ENCODE measurements at regions not wholly inside any gene's neighbourhood (a gene's known extent, or its start where the extent isn't known, plus 50 kb on each side); places are given as distances from the start of the nearest gene placed in this dataset.

DNA sequence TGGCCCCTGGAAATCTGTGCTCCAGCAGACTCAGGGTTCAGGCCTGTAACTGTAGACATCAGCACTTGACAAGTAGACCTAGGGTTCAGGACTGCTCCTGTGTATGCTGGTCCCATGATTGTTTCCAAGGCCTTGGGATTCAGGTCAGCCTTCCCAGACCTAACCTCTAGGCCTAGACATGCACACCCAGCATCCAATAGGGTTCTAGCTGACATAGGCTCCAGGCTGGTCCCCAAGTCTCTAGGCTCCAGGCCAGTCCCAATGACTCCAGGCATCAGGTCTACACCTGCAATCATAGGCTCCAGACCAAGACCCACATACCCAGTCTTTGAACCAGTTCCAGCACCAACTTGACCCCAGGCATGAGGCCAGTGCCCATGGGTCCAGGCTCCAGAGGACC, 166.2 kb upstream of the GRIA4 start:
- Histone ChIP-seq H3K36me3 (ENCODE audit: control insufficient read depth, insufficient read depth, low read length) (no peaks in the 10 kb centered on the region), H2AFZ (ENCODE audit: low read depth, low read length) (no peak overlapping the region), H3K9ac (ENCODE audit: insufficient read depth in 1 of 2, low read depth in 2 of 2, low read length in 2 of 2) (no peak overlapping the region), H3K9me3 (replicated peaks; ENCODE audit: control insufficient read depth, insufficient read depth, low read depth, low read length) (no peaks in the 10 kb centered on the region), H3K4me3 (no peak overlapping the region), H3K4me1 (replicated peaks in 1 of 2; ENCODE audit: control insufficient read depth in 2 of 2, insufficient read depth in 2 of 2, low read length in 2 of 2) (no peaks in the 10 kb centered on the region), H3K27me3 (ENCODE audit: control insufficient read depth in 2 of 2, insufficient read depth in 2 of 2, low read length in 2 of 2) (no peaks in the 10 kb centered on the region), H3K9me1 (ENCODE audit: control insufficient read depth, insufficient read depth, low read length) (no peaks in the 10 kb centered on the region), H3K27ac (ENCODE audit: extremely low read depth, low read depth, low read length) (no peak overlapping the region), H3K79me2 (ENCODE audit: control insufficient read depth, insufficient read depth, low read length) (peaks cover 7% of the 10 kb centered on the region; the same call in 2 of the 3 replicates), H3K4me2 (ENCODE audit: insufficient read depth, low read length) (no peak overlapping the region), H4K20me1 (replicated peaks; ENCODE audit: control insufficient read depth, insufficient read depth, low read length) (no peaks in the 10 kb centered on the region)
- intact Hi-C loops (cut with micrococcal nuclease) (no loop called here), in situ Hi-C loops (cut with MboI) (no loop called here)
- TF ChIP-seq MCM5 (IDR thresholded peaks at IDR 0.05; ENCODE audit: low read depth) (no peak), ZNF583 (CRISPR knock-in tag; IDR thresholded peaks at IDR 0.05) (no peak), RCOR1 (IDR thresholded peaks at IDR 0.05; ENCODE audit: borderline replicate concordance in 1 of 2, low read depth in 2 of 2, low read length in 2 of 2) (no peak), NR1H2 (CRISPR knock-in tag; IDR thresholded peaks at IDR 0.05) (no peak), BRD9 (IDR thresholded peaks at IDR 0.05; ENCODE audit: low read depth, partially characterized antibody) (no peak), WHSC1 (IDR thresholded peaks at IDR 0.05; ENCODE audit: low read length) (no peak), RBM22 (IDR thresholded peaks at IDR 0.05; ENCODE audit: low read depth, low read length, poor library complexity, severe bottlenecking) (no peak)
- POLR2A ChIA-PET, result no interaction called here
- BruUV-seq (replicated peaks), result no TSS peak
- FAIRE-seq, result no peak
- ATAC-seq, result no peak
- DNase-seq (ENCODE audit: extremely low read depth in 1 of 4, low spot score in 3 of 4), result no peak
- CTCF ChIA-PET (ENCODE audit: low intra/inter-chr PET ratio), result no interaction called here

DNA sequence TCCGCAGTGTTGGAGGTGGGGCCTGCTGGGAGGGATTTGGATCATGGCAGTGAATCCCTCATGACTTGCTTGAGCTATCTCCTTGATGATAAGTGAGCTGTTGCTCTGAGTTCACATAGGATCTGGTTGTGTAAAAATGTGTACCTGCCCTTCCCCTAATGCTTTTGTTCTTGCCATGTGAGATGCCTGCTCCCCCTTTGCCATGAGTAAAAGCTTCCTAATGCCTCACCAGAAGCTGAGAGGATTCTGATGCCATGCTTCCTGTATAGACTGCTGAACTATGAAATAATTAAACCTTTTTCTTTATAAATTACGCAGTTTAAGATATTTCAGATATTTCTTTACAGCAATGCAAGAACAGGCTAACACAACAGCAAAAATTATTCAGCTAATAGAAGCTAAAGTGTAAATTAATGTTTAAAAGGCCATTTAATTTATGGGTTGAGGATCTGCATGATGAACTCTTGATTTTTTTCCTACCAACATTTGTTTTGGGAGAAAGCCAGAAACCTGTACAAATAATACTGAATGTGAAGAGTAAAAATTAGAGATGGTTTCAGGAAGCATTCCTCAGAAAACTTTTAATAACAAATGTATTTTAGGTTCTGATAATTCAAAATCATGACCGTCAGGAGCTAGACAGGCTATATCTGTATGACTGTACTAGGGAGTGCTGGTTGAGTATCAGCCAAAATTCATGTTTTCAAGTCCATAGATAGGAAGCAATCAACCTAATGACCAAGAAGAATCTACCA, 177.5 kb upstream of the GRIA4 start:
- FAIRE-seq (no peak), DNase-seq (ENCODE audit: extremely low read depth in 1 of 4, low spot score in 3 of 4) (no peak), ATAC-seq (no peak)
- 58% methylated on average over 3 of the region's 3 CpGs for WGBS (ENCODE audit: insufficient coverage, low coverage, missing lambda C conversion rate)
- Histone ChIP-seq H3K4me2 (ENCODE audit: insufficient read depth, low read length) (no peak overlapping the region), H3K79me2 (ENCODE audit: control insufficient read depth, insufficient read depth, low read length) (no peaks in the 10 kb centered on the region), H3K4me3 (no peak overlapping the region), H2AFZ (ENCODE audit: low read depth, low read length) (no peak overlapping the region), H3K27ac (ENCODE audit: extremely low read depth, low read depth, low read length) (no peak overlapping the region), H4K20me1 (replicated peaks; ENCODE audit: control insufficient read depth, insufficient read depth, low read length) (no peaks in the 10 kb centered on the region; the same call in 1 of the 2 replicates), H3K9me3 (replicated peaks; ENCODE audit: control insufficient read depth, insufficient read depth, low read depth, low read length) (no peaks in the 10 kb centered on the region), H3K27me3 (ENCODE audit: control insufficient read depth in 2 of 2, insufficient read depth in 2 of 2, low read length in 2 of 2) (no peaks in the 10 kb centered on the region), H3K9ac (ENCODE audit: insufficient read depth in 1 of 2, low read depth in 2 of 2, low read length in 2 of 2) (no peak overlapping the region), H3K36me3 (ENCODE audit: control insufficient read depth, insufficient read depth, low read length) (no peaks in the 10 kb centered on the region), H3K9me1 (ENCODE audit: control insufficient read depth, insufficient read depth, low read length) (no peaks in the 10 kb centered on the region), H3K4me1 (replicated peaks in 1 of 2; ENCODE audit: control insufficient read depth in 2 of 2, insufficient read depth in 2 of 2, low read length in 2 of 2) (no peaks in the 10 kb centered on the region)
- CTCF ChIA-PET (ENCODE audit: low intra/inter-chr PET ratio), result no interaction called here
- TF ChIP-seq SRF (CRISPR knock-in tag; IDR thresholded peaks at IDR 0.05) (no peak), ARID1B (IDR thresholded peaks at IDR 0.05) (no peak)
- POLR2A ChIA-PET, result no interaction called here
- in situ Hi-C loops (cut with MboI) (no loop called here), intact Hi-C loops (cut with micrococcal nuclease) (no loop called here)
- no TSS peak for BruUV-seq (replicated peaks)
